HL-60 (cell line): ENCODE measurements at regions not wholly inside any gene's neighbourhood (a gene's known extent, or its start where the extent isn't known, plus 50 kb on each side); places are given as distances from the start of the nearest gene placed in this dataset.

Experiments
- DNase-seq, 2 experiments: peaks; one replicate each; pipeline ENCODE4 v3.0.0-alpha.2; 2010 to 2020; ENCODE audit warnings: low read depth in 1 of 2, low spot score in 1 of 2
- H3K27ac ChIP-seq: fragments of 250-450 bp; sonication (Bioruptor Pico); replicated peaks from 2 replicates; pipeline ENCODE4 v1.5.1; 2020; ENCODE audit warnings: mild to moderate bottlenecking, moderate library complexity
- H3K27me3 ChIP-seq: fragments of 250-450 bp; sonication (Bioruptor Pico); 2 replicates; pipeline ENCODE4 v1.5.1; 2021; ENCODE audit warnings: mild to moderate bottlenecking, moderate library complexity; ENCODE audit not compliant: insufficient read depth, poor library complexity, severe bottlenecking
- H3K4me3 ChIP-seq: replicated peaks from 2 replicates; pipeline ENCODE4 v1.5.1; 2011; ENCODE audit warnings: mild to moderate bottlenecking, control low read depth, low read length; ENCODE audit not compliant: insufficient read depth
- GABPA ChIP-seq: IDR thresholded peaks from 2 replicates; pipeline ENCODE4 v1.6.1; 2012; ENCODE audit warnings: low read depth
- POLR2AphosphoS5 ChIP-seq: IDR thresholded peaks from 2 replicates; pipeline ENCODE4 v1.6.1; 2012; ENCODE audit warnings: low read depth
- SPI1 ChIP-seq: IDR thresholded peaks from 2 replicates; pipeline ENCODE4 v1.6.1; 2012; ENCODE audit warnings: low read depth, mild to moderate bottlenecking, borderline replicate concordance
- TF ChIP-seq, protein P1 (sequence below): IDR thresholded peaks from one replicate; pipeline ENCODE4 v1.5.1; 2011; ENCODE audit warnings: low read length, control low read depth, inconsistent platforms; ENCODE audit not compliant: insufficient read depth
- TF ChIP-seq, protein P2 (sequence below): IDR thresholded peaks from 2 replicates; pipeline ENCODE4 v1.6.1; 2012; ENCODE audit warnings: low read depth; ENCODE audit not compliant: insufficient replicate concordance

DNA sequence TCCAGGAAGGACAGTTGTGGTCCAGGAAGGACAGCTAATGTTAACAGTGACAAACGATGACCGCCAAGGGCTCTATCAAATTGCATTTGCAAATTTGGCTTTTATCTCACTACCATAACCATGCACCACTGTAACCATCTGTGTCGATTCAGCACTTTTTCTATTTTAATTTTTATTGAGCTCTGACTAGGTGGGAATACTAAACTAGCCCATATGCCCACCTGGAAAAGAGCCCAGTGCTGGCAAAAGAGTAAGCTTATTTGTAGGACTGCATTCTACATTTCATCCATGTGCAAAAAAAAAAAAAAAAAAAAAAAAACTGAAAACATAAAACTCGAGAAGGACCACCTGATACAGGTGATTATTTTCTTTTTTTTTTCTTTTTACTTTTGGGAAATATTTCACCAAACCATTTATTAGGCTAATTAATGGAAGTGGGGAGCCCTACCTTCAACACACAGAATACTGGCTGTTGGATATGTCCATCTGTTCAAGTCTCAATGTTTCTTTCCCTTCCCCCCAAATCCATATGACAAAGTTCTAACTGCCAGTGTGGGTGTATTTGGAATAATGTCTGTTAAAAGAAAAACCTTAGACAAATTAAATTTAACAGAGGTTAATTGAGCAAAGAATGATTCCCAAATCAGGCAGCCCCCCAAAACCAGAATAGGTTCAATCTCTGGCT lies 99.5 kb upstream of the MXRA5 start:
- Histone ChIP-seq H3K27me3 (no peaks in the 10 kb centered on the region), H3K27ac (no peak overlapping the region), H3K4me3 (no peak overlapping the region)
- no peak for DNase-seq
- TF ChIP-seq POLR2AphosphoS5 (no peak), GABPA (no peak), SPI1 (no peak)
- TF ChIP-seq, protein P1, sequence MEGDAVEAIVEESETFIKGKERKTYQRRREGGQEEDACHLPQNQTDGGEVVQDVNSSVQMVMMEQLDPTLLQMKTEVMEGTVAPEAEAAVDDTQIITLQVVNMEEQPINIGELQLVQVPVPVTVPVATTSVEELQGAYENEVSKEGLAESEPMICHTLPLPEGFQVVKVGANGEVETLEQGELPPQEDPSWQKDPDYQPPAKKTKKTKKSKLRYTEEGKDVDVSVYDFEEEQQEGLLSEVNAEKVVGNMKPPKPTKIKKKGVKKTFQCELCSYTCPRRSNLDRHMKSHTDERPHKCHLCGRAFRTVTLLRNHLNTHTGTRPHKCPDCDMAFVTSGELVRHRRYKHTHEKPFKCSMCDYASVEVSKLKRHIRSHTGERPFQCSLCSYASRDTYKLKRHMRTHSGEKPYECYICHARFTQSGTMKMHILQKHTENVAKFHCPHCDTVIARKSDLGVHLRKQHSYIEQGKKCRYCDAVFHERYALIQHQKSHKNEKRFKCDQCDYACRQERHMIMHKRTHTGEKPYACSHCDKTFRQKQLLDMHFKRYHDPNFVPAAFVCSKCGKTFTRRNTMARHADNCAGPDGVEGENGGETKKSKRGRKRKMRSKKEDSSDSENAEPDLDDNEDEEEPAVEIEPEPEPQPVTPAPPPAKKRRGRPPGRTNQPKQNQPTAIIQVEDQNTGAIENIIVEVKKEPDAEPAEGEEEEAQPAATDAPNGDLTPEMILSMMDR, result no peak
- TF ChIP-seq, protein P2, sequence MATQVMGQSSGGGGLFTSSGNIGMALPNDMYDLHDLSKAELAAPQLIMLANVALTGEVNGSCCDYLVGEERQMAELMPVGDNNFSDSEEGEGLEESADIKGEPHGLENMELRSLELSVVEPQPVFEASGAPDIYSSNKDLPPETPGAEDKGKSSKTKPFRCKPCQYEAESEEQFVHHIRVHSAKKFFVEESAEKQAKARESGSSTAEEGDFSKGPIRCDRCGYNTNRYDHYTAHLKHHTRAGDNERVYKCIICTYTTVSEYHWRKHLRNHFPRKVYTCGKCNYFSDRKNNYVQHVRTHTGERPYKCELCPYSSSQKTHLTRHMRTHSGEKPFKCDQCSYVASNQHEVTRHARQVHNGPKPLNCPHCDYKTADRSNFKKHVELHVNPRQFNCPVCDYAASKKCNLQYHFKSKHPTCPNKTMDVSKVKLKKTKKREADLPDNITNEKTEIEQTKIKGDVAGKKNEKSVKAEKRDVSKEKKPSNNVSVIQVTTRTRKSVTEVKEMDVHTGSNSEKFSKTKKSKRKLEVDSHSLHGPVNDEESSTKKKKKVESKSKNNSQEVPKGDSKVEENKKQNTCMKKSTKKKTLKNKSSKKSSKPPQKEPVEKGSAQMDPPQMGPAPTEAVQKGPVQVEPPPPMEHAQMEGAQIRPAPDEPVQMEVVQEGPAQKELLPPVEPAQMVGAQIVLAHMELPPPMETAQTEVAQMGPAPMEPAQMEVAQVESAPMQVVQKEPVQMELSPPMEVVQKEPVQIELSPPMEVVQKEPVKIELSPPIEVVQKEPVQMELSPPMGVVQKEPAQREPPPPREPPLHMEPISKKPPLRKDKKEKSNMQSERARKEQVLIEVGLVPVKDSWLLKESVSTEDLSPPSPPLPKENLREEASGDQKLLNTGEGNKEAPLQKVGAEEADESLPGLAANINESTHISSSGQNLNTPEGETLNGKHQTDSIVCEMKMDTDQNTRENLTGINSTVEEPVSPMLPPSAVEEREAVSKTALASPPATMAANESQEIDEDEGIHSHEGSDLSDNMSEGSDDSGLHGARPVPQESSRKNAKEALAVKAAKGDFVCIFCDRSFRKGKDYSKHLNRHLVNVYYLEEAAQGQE, result no peak

DNA sequence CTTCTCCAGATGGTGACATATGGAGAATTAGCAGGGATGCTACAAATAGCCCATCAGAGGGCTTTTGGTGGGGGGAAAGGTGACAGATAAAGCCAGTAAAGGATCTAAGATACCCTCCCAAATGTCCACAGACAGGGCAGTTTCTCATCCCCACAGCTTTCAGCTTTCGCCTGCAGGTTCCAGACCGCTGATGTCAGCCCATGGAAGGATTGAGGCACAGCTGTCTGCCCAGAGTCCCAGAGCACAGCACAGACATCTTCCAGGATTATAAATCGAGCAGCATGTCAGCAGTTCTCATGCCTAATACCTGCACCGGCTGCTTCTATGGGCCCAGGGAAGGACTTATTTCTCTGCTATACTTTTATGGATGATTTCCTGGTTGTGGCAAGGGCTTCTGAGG lies 96.7 kb upstream of the MXRA5 start:
- Histone ChIP-seq H3K27ac (no peak overlapping the region), H3K27me3 (no peaks in the 10 kb centered on the region), H3K4me3 (no peak overlapping the region)
- no peak for DNase-seq
- TF ChIP-seq SPI1 (no peak), POLR2AphosphoS5 (no peak), GABPA (no peak)
- TF ChIP-seq, protein P1, result no peak
- TF ChIP-seq, protein P2, result no peak

DNA sequence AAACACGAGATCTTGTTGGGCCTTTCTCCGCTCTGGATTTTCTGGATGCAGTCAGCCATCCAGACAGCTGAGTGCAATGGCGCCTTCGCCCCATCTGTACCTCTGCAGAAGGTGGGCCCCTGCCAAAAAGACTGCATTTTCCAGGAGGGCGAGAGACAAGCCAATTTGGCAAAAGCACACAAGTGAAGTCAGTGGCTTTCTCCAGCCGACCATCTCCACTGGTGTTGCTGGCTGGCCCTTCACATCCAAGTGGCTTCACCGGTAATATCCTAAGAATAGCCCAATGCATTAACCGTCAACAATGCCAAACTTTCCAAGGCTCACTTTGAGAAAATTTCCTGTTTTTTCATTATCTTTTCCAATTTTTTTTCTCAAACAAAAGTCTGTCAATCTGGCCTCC lies 96.2 kb upstream of the MXRA5 start:
- no peak for DNase-seq
- Histone ChIP-seq H3K4me3 (no peak overlapping the region), H3K27me3 (no peaks in the 10 kb centered on the region), H3K27ac (no peak overlapping the region)
- TF ChIP-seq, protein P2, result no peak
- TF ChIP-seq SPI1 (no peak), POLR2AphosphoS5 (no peak), GABPA (no peak)
- TF ChIP-seq, protein P1, result no peak
